D721Med (cell line): ENCODE measurements at regions not wholly inside any gene's neighbourhood (a gene's known extent, or its start where the extent isn't known, plus 50 kb on each side); places are given as distances from the start of the nearest gene placed in this dataset.

Experiments
- DNase-seq: peaks from one replicate; pipeline ENCODE4 v3.0.0; 2011; ENCODE audit warnings: low spot score; ENCODE audit not compliant: insufficient read length
- FAIRE-seq: peaks from 2 replicates; lab custom pipeline; 2011; peaks lifted over from hg19 to GRCh38; lab: Jason Lieb, UNC
- TF ChIP-seq, protein P1 (sequence below): IDR thresholded peaks from 2 replicates; pipeline ENCODE4 v1.5.1; 2012; ENCODE audit warnings: mild to moderate bottlenecking, control low read depth; ENCODE audit not compliant: insufficient read depth; ENCODE audit errors: missing control alignments

GRCh38 chr1:110777228-110777627, 95.7 kb upstream of the CD53 start:
- DNase-seq (no peak), FAIRE-seq (no peak)
- TF ChIP-seq, protein P1, sequence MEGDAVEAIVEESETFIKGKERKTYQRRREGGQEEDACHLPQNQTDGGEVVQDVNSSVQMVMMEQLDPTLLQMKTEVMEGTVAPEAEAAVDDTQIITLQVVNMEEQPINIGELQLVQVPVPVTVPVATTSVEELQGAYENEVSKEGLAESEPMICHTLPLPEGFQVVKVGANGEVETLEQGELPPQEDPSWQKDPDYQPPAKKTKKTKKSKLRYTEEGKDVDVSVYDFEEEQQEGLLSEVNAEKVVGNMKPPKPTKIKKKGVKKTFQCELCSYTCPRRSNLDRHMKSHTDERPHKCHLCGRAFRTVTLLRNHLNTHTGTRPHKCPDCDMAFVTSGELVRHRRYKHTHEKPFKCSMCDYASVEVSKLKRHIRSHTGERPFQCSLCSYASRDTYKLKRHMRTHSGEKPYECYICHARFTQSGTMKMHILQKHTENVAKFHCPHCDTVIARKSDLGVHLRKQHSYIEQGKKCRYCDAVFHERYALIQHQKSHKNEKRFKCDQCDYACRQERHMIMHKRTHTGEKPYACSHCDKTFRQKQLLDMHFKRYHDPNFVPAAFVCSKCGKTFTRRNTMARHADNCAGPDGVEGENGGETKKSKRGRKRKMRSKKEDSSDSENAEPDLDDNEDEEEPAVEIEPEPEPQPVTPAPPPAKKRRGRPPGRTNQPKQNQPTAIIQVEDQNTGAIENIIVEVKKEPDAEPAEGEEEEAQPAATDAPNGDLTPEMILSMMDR: no peak

DNA sequence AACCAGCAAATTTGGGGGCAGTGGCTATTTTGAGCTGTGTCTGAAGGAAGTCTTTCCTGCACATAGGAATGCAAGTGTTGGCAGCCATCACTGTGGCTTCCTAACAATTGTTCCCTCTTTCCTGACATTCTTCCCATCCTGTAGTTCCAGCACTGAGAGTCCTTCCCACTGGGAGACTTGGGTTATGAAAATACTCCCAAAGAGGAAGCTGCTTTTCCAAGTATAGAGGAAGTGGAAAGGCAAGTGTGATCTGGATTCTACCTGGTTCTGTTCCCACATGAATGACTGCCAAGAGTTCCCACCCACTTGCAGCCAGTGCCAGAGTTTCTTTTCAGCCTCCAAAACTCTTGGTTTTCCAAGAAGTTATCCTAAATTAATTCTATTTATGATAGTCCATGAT, 98.5 kb upstream of the CD53 start:
- FAIRE-seq (no peak), DNase-seq (no peak)
- TF ChIP-seq, protein P1: no peak

GRCh38 chr1:110773813-110774212, 99.1 kb upstream of the KCNA3 start:
- no peak for FAIRE-seq
- TF ChIP-seq, protein P1: no peak
- no peak for DNase-seq

DNA sequence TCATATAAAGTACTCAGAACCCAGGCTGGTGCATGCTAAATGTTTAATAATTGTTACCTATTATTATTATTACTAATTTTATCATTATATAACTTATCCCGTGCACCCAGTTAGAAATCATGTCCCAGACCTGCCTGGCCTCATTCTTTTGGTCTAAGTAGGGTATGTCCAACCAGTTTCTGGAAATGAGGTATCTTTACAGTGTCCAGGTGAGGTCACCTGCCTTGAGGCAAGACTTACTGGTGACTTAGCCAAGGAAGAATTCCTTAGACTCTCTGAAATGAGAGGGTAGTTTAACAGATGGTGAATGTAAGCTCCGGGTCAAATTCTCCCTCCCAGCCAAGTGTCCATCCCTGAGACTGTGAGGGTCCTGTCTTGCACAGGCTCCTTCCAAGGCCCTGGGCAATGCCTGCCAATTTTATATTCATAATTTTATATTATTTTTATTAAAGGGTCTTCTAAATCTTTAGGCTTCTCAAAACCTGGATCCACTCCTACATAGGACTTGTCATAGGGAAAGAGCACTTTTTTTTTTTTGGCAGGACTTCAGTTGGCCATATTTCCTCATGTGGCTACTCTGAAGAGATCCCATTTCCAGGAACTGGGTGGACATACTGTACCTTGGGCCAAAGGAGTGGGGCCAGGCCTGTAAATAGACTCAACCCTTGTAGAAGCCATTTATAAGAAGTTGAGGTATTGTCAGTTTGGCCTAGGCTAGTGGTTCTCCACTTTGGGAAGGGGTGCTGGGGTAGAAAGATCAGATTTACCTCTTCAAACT, 96.7 kb upstream of the KCNA3 start:
- DNase-seq: no peak
- TF ChIP-seq, protein P1: no peak
- no peak for FAIRE-seq

GRCh38 chr1:110770832-110771231, 96.1 kb upstream of the KCNA3 start:
- no peak for DNase-seq
- FAIRE-seq: no peak
- TF ChIP-seq, protein P1: no peak

GRCh38 chr1:110768605-110769004, 93.9 kb upstream of the KCNA3 start:
- TF ChIP-seq, protein P1: no peak
- DNase-seq (no peak), FAIRE-seq (no peak)

GRCh38 chr1:110766336-110766647, 91.6 kb upstream of the KCNA3 start:
- DNase-seq: no peak
- TF ChIP-seq, protein P1: no peak
- no peak for FAIRE-seq
